ENCODE measurements at regions not wholly inside any gene's neighbourhood (a gene's known extent, or its start where the extent isn't known, plus 50 kb on each side); places are given as distances from the start of the nearest gene placed in this dataset.

- DNase-seq (ENCODE audit: low spot score), result no peak
Measured at GRCh38 chr2:193334401-193334800, 1139.7 kb upstream of the TMEFF2 start.

GRCh38 chr2:193333539-193333938 is 1138.8 kb upstream of the TMEFF2 start:
- no peak for DNase-seq (ENCODE audit: low spot score)

GRCh38 chr2:193332941-193333340 is 1138.2 kb upstream of the TMEFF2 start:
- DNase-seq (ENCODE audit: low spot score), result no peak

- DNase-seq (ENCODE audit: low spot score), result no peak
Measured at GRCh38 chr2:193331676-193332075, 1136.9 kb upstream of the TMEFF2 start.

GRCh38 chr2:193326296-193326695 is 1131.6 kb upstream of the TMEFF2 start:
- no peak for DNase-seq (ENCODE audit: low spot score)

GRCh38 chr2:193315428-193316091 is 1120.8 kb upstream of the TMEFF2 start:
- no peak for DNase-seq (ENCODE audit: low spot score)

- DNase-seq (ENCODE audit: low spot score), result no peak
Measured at GRCh38 chr2:193303464-193303863, 1108.7 kb upstream of the TMEFF2 start.

GRCh38 chr2:193294371-193294770 is 1099.6 kb upstream of the TMEFF2 start:
- DNase-seq (ENCODE audit: low spot score), result no peak

- no peak for DNase-seq (ENCODE audit: low spot score)
Measured at GRCh38 chr2:193279361-193279760, 1084.6 kb upstream of the TMEFF2 start.

GRCh38 chr2:193276988-193277387 is 1082.3 kb upstream of the TMEFF2 start:
- no peak for DNase-seq (ENCODE audit: low spot score)

GRCh38 chr2:193276560-193276959 is 1081.8 kb upstream of the TMEFF2 start:
- DNase-seq (ENCODE audit: low spot score), result no peak

GRCh38 chr2:193276069-193276468 is 1081.3 kb upstream of the TMEFF2 start:
- DNase-seq (ENCODE audit: low spot score), result no peak

- no peak for DNase-seq (ENCODE audit: low spot score)
Measured at GRCh38 chr2:193272011-193272410, 1077.3 kb upstream of the TMEFF2 start.

GRCh38 chr2:193270816-193271215 is 1076.1 kb upstream of the TMEFF2 start:
- DNase-seq (ENCODE audit: low spot score), result no peak

GRCh38 chr2:193267496-193268002 is 1072.8 kb upstream of the TMEFF2 start:
- no peak for DNase-seq (ENCODE audit: low spot score)

GRCh38 chr2:193253014-193253530 is 1058.3 kb upstream of the TMEFF2 start:
- no peak for DNase-seq (ENCODE audit: low spot score)

- DNase-seq (ENCODE audit: low spot score), result no peak
Measured at GRCh38 chr2:193251909-193252308, 1057.2 kb upstream of the TMEFF2 start.

GRCh38 chr2:193250389-193250788 is 1055.7 kb upstream of the TMEFF2 start:
- DNase-seq (ENCODE audit: low spot score), result no peak

GRCh38 chr2:193240752-193241151 is 1046.0 kb upstream of the TMEFF2 start:
- no peak for DNase-seq (ENCODE audit: low spot score)

- no peak for DNase-seq (ENCODE audit: low spot score)
Measured at GRCh38 chr2:193231634-193232033, 1036.9 kb upstream of the TMEFF2 start.

GRCh38 chr2:193228276-193228675 is 1033.5 kb upstream of the TMEFF2 start:
- no peak for DNase-seq (ENCODE audit: low spot score)

- no peak for DNase-seq (ENCODE audit: low spot score)
Measured at GRCh38 chr2:193222454-193222853, 1027.7 kb upstream of the TMEFF2 start.

- DNase-seq (ENCODE audit: low spot score), result no peak
Measured at GRCh38 chr2:193219413-193219812, 1024.7 kb upstream of the TMEFF2 start.

- no peak for DNase-seq (ENCODE audit: low spot score)
Measured at GRCh38 chr2:193201583-193201982, 1006.9 kb upstream of the TMEFF2 start.
